ENCODE measurements at regions not wholly inside any gene's neighbourhood (a gene's known extent, or its start where the extent isn't known, plus 50 kb on each side); places are given as distances from the start of the nearest gene placed in this dataset.
"Not testable (repeated sequence)": the region's sequence is repeated elsewhere in the genome, so short reads cannot be mapped to it uniquely, and the experiment has no call there.

- not testable (repeated sequence) for DNase-seq (ENCODE audit: low read depth); H3K4me3 ChIP-seq (ENCODE audit: low read depth, low read length)
Observed at GRCh38 chr1:610538-610937, 75.9 kb downstream of the OR4F16 start.

DNA sequence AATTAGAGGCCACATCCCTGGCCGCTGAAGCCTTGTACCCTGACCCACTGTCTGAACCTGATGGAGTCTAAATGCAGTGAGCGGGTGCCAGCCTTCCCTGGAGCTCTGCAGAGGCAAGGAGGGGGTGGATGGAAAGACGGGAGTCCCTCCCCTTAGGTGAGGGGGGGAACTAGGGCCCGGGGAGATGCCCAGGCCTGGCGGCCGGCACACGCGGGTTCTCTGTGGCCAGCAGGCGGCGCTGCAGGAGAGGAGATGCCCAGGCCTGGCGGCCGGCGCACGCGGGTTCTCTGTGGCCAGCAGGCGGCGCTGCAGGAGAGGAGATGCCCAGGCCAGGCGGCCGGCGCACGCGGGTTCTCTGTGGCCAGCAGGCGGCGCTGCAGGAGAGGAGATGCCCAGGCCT is 77.3 kb downstream of the OR4F16 start:
- not testable (repeated sequence) for H3K4me3 ChIP-seq (ENCODE audit: low read depth, low read length); DNase-seq (ENCODE audit: low read depth)

- H3K4me3 ChIP-seq (ENCODE audit: low read depth, low read length); DNase-seq (ENCODE audit: low read depth): not testable (repeated sequence)
Observed at GRCh38 chr1:605279-605678, 81.2 kb downstream of the OR4F16 start.

DNA sequence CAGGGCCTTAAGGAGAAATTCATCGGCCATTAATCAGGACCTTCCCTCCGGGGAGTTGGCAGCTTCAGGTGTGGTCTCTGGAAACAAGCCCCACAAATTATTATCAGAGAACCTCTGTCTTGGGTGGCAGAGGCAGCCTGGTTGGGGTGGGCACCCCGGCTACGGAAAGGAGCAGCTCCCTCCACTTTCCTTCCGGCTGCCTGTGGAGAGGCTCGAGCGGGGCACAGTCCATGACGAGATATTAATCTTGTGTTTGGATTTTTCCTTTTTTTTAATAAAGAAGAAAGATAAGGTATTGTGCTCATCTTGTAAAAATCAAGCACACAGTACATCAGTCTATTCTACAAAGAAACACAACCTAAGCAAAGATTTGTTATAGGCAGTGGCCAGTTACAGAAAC is 98.2 kb downstream of the OR4F16 start:
- H3K4me3 ChIP-seq (ENCODE audit: low read depth, low read length); DNase-seq (ENCODE audit: low read depth): not testable (repeated sequence)

GRCh38 chr1:585992-586391 is 100.5 kb downstream of the OR4F16 start:
- TF ChIP-seq CTCF (IDR thresholded peaks at IDR 0.05; ENCODE audit: control insufficient read depth, extremely low read depth, insufficient read depth): peak; percentile 42
- not testable (repeated sequence) for DNase-seq (ENCODE audit: low read depth)

More at GRCh38 chr1:585992-586391, 100.5 kb downstream of the OR4F16 start:
- not testable (repeated sequence) for H3K4me3 ChIP-seq (ENCODE audit: low read depth, low read length)
